Endodermal cell (in vitro differentiated cells): ENCODE measurements at regions not wholly inside any gene's neighbourhood (a gene's known extent, or its start where the extent isn't known, plus 50 kb on each side); places are given as distances from the start of the nearest gene placed in this dataset.
"Not testable (repeated sequence)": the region's sequence is repeated elsewhere in the genome, so short reads cannot be mapped to it uniquely, and the experiment has no call there.

ENCODE experiments used
- DNase-seq: peaks from one replicate; pipeline ENCODE4 v3.0.0-alpha.2; 2017
- H3K27ac ChIP-seq: 2 replicates; pipeline ENCODE4 v1.5.1; 2013; ENCODE audit warnings: mild to moderate bottlenecking, low read depth, low read length, moderate library complexity
- H3K27me3 ChIP-seq: 2 replicates; pipeline ENCODE4 v1.6.1; 2013; ENCODE audit warnings: mild to moderate bottlenecking, low read length, moderate library complexity; ENCODE audit not compliant: insufficient read depth, control insufficient read depth, poor library complexity, severe bottlenecking
- H3K36me3 ChIP-seq: 2 replicates; pipeline ENCODE4 v1.7.0; 2013; ENCODE audit warnings: mild to moderate bottlenecking, low read length, moderate library complexity; ENCODE audit not compliant: control insufficient read depth, insufficient read depth
- H3K4me1 ChIP-seq: one replicate; pipeline ENCODE4 v1.7.0; 2013; ENCODE audit warnings: low read length; ENCODE audit not compliant: control insufficient read depth, insufficient read depth
- H3K4me3 ChIP-seq: 2 replicates; pipeline ENCODE4 v1.5.1; 2013; ENCODE audit warnings: mild to moderate bottlenecking, low read length, moderate library complexity
- H3K9ac ChIP-seq: 2 replicates; pipeline ENCODE4 v1.6.1; 2013; ENCODE audit warnings: mild to moderate bottlenecking, low read length, moderate library complexity; ENCODE audit not compliant: poor library complexity, severe bottlenecking; ENCODE audit errors: extremely low read depth
- H3K9me3 ChIP-seq: 2 replicates; pipeline ENCODE4 v1.6.1; 2013; ENCODE audit warnings: mild to moderate bottlenecking, low read length, moderate library complexity; ENCODE audit not compliant: control insufficient read depth
- H3K27ac Mint-ChIP-seq: 2 replicates; pipeline ENCODE4 v1.8.0; 2020; ENCODE audit warnings: mixed read lengths
- H3K27me3 Mint-ChIP-seq: 2 replicates; pipeline ENCODE4 v1.8.0; 2021; ENCODE audit warnings: mild to moderate bottlenecking, mixed read lengths; ENCODE audit not compliant: insufficient read depth
- H3K36me3 Mint-ChIP-seq: 2 replicates; pipeline ENCODE4 v1.8.0; 2020; ENCODE audit warnings: low read depth, mixed read lengths
- H3K4me1 Mint-ChIP-seq: 2 replicates; pipeline ENCODE4 v1.8.0; 2020; ENCODE audit warnings: mixed read lengths
- H3K4me3 Mint-ChIP-seq: 2 replicates; pipeline ENCODE4 v1.8.0; 2020; ENCODE audit warnings: mild to moderate bottlenecking, moderate library complexity, mixed read lengths
- H3K9me3 Mint-ChIP-seq: 2 replicates; pipeline ENCODE4 v1.8.0; 2020; ENCODE audit warnings: mild to moderate bottlenecking, mixed read lengths
- CTCF ChIP-seq: fragments of 200-600 bp; sonication (generic); conservative IDR thresholded peaks from 2 replicates; pipeline ENCODE4 v1.5.0; 2021; ENCODE audit warnings: antibody characterized with exemption, mild to moderate bottlenecking
- WGBS, 2 experiments: methylation state at CpG; one replicate each; pipeline versions ENCODE4 v1.1.5 to v1.1.7; 2013; ENCODE audit warnings: missing lambda C conversion rate in 2 of 2, mixed read lengths in 1 of 2; ENCODE audit not compliant: insufficient coverage in 1 of 2, insufficient read length in 1 of 2; 5-methylcytosine and 5-hydroxymethylcytosine counted together

GRCh38 chr5:51230336-51230735 is 152.9 kb upstream of the ISL1 start:
- H3K4me1 Mint-ChIP-seq = peaks cover 24% of the 10 kb centered on the region
- no peak overlapping the region for H3K4me3 ChIP-seq
- H3K9ac ChIP-seq = no peak overlapping the region
- H3K9me3 ChIP-seq = peaks cover 16% of the 10 kb centered on the region
- H3K4me3 Mint-ChIP-seq = no peak overlapping the region
- peaks cover 5% of the 10 kb centered on the region for H3K4me1 ChIP-seq
- no peak for DNase-seq
- H3K27ac ChIP-seq = no peak overlapping the region
- no peaks in the 10 kb centered on the region for H3K36me3 ChIP-seq
- H3K9me3 Mint-ChIP-seq = peaks cover 18% of the 10 kb centered on the region
- TF ChIP-seq CTCF = no peak
- H3K27me3 Mint-ChIP-seq = no peaks in the 10 kb centered on the region
- H3K27ac Mint-ChIP-seq = no peak overlapping the region
- peaks cover 7% of the 10 kb centered on the region for H3K36me3 Mint-ChIP-seq
- H3K27me3 ChIP-seq = no peaks in the 10 kb centered on the region

DNA sequence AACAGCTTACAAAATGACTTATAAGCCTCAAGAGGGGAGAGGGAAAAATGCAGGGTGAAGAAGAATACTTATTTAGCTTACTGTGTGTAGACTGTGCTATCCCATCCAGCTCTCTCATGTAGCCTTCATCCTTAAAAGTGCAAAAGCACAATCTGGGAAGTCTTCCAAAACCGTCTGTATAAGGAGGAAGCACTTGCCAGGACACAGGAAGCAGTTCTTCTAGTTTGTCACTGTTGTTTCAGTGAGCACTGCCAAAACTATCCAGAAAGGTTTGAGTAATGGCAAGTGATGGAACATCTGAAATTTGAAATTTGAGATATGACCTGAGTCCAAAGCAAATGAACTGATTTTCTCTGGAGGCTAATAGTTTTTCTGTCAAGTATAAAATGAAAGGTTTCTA is 140.8 kb upstream of the ISL1 start:
- WGBS, 2 experiments = 83 to 89% methylated on average over 1 of the region's 1 CpG
- Mint-ChIP-seq H3K9me3 (no peaks in the 10 kb centered on the region), H3K4me1 (peaks cover 2% of the 10 kb centered on the region), H3K27me3 (no peaks in the 10 kb centered on the region), H3K36me3 (no peaks in the 10 kb centered on the region), H3K4me3 (no peak overlapping the region), H3K27ac (no peak overlapping the region)
- no peak overlapping the region for H3K27ac ChIP-seq
- no peaks in the 10 kb centered on the region for H3K4me1 ChIP-seq
- H3K9ac ChIP-seq = no peak overlapping the region
- no peak for DNase-seq
- no peak for TF ChIP-seq CTCF
- H3K4me3 ChIP-seq = no peak overlapping the region
- H3K9me3 ChIP-seq = no peaks in the 10 kb centered on the region
- H3K36me3 ChIP-seq = no peaks in the 10 kb centered on the region
- H3K27me3 ChIP-seq = no peaks in the 10 kb centered on the region

DNA sequence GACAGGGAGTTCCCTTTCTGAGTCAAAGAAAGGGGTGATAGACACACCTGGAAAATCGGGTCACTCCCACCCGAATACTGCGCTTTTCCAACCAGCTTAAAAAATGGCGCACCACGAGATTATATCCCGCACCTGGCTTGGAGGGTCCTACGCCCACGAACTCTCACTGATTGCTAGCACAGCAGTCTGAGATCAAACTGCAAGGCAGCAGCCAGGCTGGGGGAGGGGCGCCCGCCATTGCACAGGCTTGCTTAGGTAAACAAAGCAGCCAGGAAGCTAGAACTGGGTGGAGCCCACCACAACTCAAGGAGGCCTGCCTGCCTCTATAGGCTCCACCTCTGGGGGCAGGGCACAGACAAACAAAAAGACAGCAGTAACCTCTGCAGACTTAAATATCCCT is 132.3 kb upstream of the ISL1 start:
- WGBS, 2 experiments = 88% methylated on average over 10 of the region's 10 CpGs; no CpG with 5 or more reads in 1 of the 2 experiments
- H3K9me3 ChIP-seq, H3K9ac ChIP-seq, H3K27ac ChIP-seq, H3K4me1 ChIP-seq, H3K36me3 ChIP-seq, DNase-seq, H3K27me3 Mint-ChIP-seq, H3K4me3 Mint-ChIP-seq, H3K27ac Mint-ChIP-seq, H3K4me3 ChIP-seq, H3K36me3 Mint-ChIP-seq, H3K27me3 ChIP-seq, H3K4me1 Mint-ChIP-seq: not testable (repeated sequence)
- H3K9me3 Mint-ChIP-seq = peaks cover 14% of the 10 kb centered on the region

DNA sequence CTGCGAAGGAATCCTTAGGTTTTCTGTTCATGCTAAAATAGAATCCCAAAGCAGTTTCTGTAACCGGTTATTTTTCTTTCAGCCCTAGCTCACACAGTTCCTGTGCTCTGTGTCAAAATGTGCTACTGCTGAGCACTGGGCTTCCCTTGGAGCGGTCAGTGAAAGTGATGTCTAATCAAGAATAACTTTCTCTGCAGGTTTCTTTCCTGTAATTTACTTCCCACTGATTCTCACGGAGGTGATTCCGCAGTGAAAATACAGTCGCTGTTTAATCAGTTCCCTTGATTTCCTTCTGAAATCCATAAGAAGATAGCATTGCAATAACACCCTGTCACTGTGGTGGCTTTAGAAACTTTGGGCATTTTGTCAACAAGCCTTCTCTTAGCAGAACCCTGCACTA is 112.0 kb upstream of the ISL1 start:
- H3K4me3 Mint-ChIP-seq = no peak overlapping the region

More for the DNA sequence above, 112.0 kb upstream of the ISL1 start:
- Mint-ChIP-seq H3K9me3 (no peaks in the 10 kb centered on the region), H3K27ac (no peak overlapping the region), H3K27me3 (no peaks in the 10 kb centered on the region), H3K4me1 (peaks cover 15% of the 10 kb centered on the region), H3K36me3 (no peaks in the 10 kb centered on the region)
- H3K4me1 ChIP-seq = no peaks in the 10 kb centered on the region
- no peak for TF ChIP-seq CTCF
- H3K36me3 ChIP-seq = no peaks in the 10 kb centered on the region
- no peaks in the 10 kb centered on the region for H3K9me3 ChIP-seq
- H3K27ac ChIP-seq = no peak overlapping the region
- no peak overlapping the region for H3K4me3 ChIP-seq
- H3K9ac ChIP-seq = no peak overlapping the region
- DNase-seq = no peak
- WGBS, 2 experiments = 61 to 75% methylated on average over 6 of the region's 6 CpGs
- no peaks in the 10 kb centered on the region for H3K27me3 ChIP-seq
